LoVo (cell line): ENCODE measurements at regions not wholly inside any gene's neighbourhood (a gene's known extent, or its start where the extent isn't known, plus 50 kb on each side); places are given as distances from the start of the nearest gene placed in this dataset.
A peak's percentile ranks its signal among the peaks of the same experiment; 100 is the strongest.

ENCODE experiments used
- DNase-seq: peaks from one replicate; pipeline ENCODE4 v3.0.0-alpha.2; 2016; ENCODE audit warnings: low spot score

- no peak for DNase-seq
Observed at GRCh38 chr13:74084375-74084935, 49.7 kb downstream of the KLF12 start.

- no peak for DNase-seq
Observed at GRCh38 chr13:74082741-74083160, 51.5 kb downstream of the KLF12 start.

- no peak for DNase-seq
Observed at GRCh38 chr13:74080762-74081161, 53.4 kb downstream of the KLF12 start.

DNA sequence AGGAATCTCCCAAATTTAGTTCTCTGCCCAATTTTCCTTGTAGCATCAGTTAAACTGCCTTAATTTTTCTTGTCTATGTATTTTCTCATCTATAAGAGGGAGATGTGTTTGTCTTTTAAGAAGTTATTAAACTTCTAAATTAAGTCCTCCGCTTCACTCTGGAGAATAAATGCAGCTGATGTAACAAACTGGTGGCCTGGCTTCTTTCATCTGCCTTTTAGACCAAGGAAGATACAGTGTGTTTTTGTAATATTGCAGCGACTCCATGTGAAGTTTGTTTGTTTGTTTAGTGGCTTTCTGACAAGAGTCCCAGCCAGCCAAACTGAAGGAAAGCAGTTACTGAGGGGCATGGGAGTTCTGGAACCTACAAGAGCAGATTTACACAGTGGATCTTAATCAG lies 56.4 kb downstream of the KLF12 start:
- DNase-seq: no peak

GRCh38 chr13:74077375-74077774 lies 56.8 kb downstream of the KLF12 start:
- DNase-seq: no peak

GRCh38 chr13:74074723-74075122 lies 59.5 kb downstream of the KLF12 start:
- DNase-seq: no peak

DNA sequence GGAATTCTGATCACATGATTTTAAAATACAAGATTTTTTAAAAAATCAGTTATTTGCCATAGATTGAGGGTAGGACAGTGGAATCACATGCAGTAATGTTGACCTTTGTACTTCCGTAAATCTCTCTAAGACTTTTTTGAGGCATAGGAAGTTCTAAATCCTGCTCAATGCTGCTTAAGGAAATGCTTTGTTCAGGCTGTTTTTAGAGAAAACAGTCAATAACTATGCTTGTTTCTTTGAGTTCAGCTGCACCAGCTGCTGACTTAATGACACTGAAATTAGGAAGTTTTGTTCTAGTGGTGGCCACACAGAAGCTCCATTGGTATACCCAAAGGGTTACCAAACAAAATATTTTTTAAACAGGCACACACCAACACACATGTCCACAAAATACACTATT lies 60.9 kb downstream of the KLF12 start:
- no peak for DNase-seq

GRCh38 chr13:74070513-74070912 lies 63.7 kb downstream of the KLF12 start:
- no peak for DNase-seq

DNA sequence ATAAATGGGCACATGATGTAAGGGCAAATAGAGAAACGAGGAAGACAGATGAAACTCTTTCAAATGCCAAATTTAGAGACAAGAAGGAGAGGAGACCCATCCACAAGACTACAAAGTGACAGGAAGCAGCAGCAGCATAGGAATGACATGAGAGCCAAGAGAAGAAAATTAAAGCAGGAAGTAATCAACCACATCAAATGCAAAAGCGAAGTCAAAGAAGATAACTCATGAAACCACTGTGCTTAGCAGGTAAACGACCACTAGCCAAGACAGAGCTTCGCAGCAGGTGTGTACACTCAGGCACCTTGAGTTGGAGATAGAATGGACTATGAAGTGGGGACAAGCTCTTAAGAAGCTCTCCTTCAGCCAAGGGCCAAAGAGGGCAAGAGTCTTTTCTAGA lies 64.1 kb downstream of the KLF12 start:
- no peak for DNase-seq

GRCh38 chr13:74068471-74068870 lies 65.7 kb downstream of the KLF12 start:
- no peak for DNase-seq

DNA sequence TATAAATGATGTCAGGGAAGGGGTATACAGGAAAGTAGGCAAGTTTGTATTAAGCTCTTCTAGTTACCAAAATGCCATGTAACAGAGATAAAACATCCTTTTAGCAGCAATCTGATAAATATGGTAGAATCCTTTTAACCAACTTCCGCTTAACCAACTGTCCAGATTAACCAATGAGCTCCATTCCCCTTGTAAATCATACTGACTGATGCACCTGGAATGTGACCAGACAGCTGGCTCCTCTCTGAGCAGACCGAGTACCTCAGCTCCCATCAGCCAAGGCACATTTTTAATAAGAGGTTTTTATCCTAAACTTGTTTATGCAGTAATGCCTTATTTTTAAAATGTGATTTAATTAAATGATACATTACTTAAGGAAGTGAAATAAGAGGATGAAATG lies 66.4 kb downstream of the KLF12 start:
- no peak for DNase-seq

- DNase-seq: no peak
Observed at GRCh38 chr13:74066937-74067336, 67.3 kb downstream of the KLF12 start.

- no peak for DNase-seq
Observed at GRCh38 chr13:74064805-74065312, 69.3 kb downstream of the KLF12 start.

DNA sequence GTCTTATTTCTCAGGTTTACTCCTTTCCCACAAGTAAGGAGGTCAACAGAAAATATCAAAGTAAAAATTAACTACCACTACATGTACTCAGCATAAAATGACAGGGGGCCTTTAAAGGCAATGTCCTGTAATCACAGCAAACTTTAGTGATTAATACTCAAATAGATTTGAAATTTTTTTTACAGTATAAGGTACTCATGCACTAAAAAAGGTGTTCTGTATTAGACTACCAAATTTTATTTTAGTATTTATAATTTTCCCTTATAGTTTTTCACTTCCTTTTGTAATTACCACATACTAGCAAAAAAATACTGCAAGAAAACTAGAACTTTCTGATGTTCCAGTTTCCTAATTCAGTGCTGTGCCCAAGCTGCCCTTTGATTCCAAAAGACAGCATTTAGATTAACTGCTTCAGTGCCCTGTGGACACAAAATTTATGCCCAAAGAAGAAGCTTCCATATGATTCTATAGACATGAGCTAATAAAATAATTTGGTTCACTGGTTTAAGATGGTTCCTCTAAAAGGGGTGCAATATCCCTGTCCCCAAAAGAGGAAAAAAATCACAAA lies 70.6 kb downstream of the KLF12 start:
- DNase-seq: no peak

DNA sequence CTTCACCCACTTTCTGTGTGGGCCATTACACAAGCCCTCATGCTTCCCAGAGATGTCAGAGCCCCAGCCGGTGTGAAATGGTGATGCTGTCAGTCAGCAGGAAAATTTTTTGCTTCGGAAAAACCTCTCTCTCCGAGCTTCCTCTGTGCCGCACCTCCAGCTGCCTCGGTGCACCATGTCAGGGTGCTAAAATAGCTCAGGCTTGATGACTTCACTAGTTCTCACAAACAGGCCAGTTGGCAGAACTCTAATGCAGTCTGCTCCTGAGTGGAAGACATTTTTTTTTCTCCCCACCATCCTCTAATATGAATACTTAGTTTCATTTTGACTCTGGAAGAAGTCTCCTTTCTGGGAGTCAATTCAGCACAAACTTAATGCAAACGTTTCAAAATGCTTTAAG lies 71.3 kb downstream of the KLF12 start:
- DNase-seq: no peak

- DNase-seq: no peak
Observed at GRCh38 chr13:74061926-74062595, 72.1 kb downstream of the KLF12 start.

DNA sequence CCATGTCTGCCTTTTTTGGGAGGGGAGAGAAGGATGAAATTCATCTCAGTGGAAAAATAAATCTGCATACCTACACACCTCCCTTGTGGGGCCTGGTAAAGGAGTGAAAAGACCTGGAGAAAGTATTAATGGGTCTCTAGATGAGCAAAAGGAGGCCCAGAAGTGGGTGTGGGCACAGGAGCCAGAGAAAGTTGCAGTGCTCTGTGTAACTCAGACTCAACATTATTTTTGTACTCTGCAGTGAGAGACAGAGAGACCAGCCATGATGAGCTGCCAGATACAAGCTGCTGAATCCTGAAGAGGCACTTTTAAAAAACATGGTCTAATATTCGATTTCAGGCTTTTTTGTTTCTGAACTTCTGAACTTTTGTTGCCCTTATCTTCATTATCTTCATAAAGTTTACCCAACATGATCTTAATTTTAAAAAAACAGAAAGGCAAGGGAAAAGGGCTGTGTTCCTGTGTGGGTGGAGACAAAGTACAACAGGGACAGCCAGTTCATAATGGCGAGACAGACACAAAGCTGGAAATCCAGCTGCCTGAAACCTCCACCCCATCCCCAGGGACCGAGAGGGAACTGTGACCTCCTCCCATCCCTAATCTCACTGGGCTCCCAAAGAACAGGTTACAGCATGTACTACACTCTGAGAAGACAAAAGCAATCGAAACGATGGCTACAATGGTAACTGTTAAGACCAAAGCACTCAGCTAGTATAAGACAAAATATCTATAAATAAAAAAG lies 77.2 kb downstream of the KLF12 start:
- DNase-seq: no peak

DNA sequence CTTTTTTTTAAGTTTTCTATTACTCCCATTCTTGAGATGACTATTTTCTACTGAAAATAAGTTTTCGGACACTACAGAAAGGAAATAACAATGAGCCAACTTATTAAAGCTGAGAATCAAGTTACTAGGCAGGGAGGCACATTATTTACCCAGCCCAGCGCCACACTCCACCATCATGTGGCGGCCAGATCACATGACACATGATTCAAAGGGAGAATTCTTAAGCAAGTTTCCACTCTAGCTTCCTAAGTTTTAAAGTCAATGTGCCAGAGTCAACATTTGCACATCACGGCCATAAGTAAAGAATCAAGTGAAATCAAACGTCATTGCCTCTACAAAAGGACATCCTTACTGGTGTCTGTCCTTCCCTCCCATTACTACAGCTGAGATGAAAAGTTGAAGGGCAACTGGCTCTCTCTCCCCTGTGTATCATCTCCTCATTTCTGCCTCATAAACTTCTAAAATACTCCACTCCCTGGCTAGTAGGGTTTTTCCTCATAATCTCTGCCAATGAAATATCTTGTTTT lies 81.7 kb downstream of the KLF12 start:
- DNase-seq: no peak

DNA sequence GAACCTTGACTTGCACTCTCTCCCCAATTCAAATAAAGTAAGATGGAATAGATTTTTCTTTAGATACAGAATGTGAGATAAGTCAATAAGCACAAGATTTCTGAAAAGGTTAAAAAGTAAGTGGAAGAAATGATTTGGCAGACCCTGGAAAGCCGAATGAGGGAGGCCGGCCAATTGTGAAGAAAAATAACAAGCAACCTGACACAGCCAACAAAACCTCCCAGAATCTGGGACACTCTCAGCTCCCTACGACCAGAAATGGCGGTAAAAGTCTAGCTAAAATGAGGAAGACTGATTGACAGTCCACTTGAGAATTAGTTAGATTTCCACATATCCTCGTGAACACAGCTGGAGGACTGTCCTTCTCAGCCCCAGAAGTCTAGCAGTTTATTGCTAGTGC lies 85.4 kb downstream of the KLF12 start:
- DNase-seq: no peak

GRCh38 chr13:74047931-74048600 lies 86.1 kb downstream of the KLF12 start:
- peak; percentile 87 for DNase-seq

DNA sequence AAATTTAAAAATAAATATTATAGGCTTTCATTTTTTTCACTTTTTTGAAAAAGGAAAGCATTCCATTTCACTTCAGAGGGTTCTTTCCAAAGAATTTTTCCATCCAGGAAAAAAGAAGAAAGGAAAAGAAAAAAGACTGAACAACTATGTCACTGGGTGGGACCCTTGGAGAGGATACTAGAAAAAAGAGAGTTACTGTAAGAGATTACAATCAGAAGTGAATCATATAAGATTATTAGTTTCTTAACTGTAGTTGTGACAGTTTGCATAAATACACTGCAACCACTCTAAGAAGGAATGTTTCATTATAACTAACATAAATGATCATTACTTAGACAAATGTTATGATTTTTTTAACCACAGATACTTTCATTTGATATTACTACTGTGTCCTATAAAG lies 87.8 kb downstream of the KLF12 start:
- no peak for DNase-seq

GRCh38 chr13:74045583-74045982 lies 88.6 kb downstream of the KLF12 start:
- no peak for DNase-seq
